IMR-90 (cell line): ENCODE measurements at regions not wholly inside any gene's neighbourhood (a gene's known extent, or its start where the extent isn't known, plus 50 kb on each side); places are given as distances from the start of the nearest gene placed in this dataset.

Experiments
- BHLHE40 ChIP-seq: fragments of 150-350 bp; IDR thresholded peaks from 2 replicates; pipeline ENCODE4 v1.6.1; 2016; ENCODE audit warnings: mild to moderate bottlenecking, low read depth, low read length
- CEBPB ChIP-seq: IDR thresholded peaks from 2 replicates; pipeline ENCODE4 v1.6.1; 2012; ENCODE audit warnings: low read depth, low read length, improper control_type of control experiment
- CTCF ChIP-seq: conservative IDR thresholded peaks from 2 replicates; pipeline ENCODE4 v1.5.1; 2012; ENCODE audit warnings: mild to moderate bottlenecking, low read depth, low read length, improper control_type of control experiment
- ELK1 ChIP-seq: fragments of 150-350 bp; IDR thresholded peaks from 2 replicates; pipeline ENCODE4 v1.6.1; 2016; ENCODE audit warnings: low read depth, mild to moderate bottlenecking, low read length, moderate library complexity, borderline replicate concordance
- MAFK ChIP-seq: IDR thresholded peaks from 2 replicates; pipeline ENCODE4 v1.6.1; 2012; ENCODE audit warnings: low read depth, low read length, improper control_type of control experiment
- MAZ ChIP-seq: IDR thresholded peaks from 2 replicates; pipeline ENCODE4 v1.6.1; 2012; ENCODE audit warnings: low read depth, mild to moderate bottlenecking, low read length, improper control_type of control experiment, moderate library complexity, borderline replicate concordance
- POLR2A ChIP-seq: IDR thresholded peaks from 2 replicates; pipeline ENCODE4 v1.6.1; 2012; ENCODE audit warnings: mild to moderate bottlenecking, low read depth, low read length
- RAD21 ChIP-seq: IDR thresholded peaks from 2 replicates; pipeline ENCODE4 v1.6.1; 2012; ENCODE audit warnings: low read length, improper control_type of control experiment
- RCOR1 ChIP-seq: IDR thresholded peaks from 2 replicates; pipeline ENCODE4 v1.6.1; 2012; ENCODE audit warnings: mild to moderate bottlenecking, low read length, improper control_type of control experiment; ENCODE audit not compliant: insufficient replicate concordance
- RFX5 ChIP-seq: IDR thresholded peaks from 2 replicates; pipeline ENCODE4 v1.8.0; 2012; ENCODE audit warnings: low read depth, mild to moderate bottlenecking, low read length, moderate library complexity
- SMC3 ChIP-seq: fragments of 150-350 bp; IDR thresholded peaks from 2 replicates; pipeline ENCODE4 v1.6.1; 2016; ENCODE audit warnings: low read depth, mild to moderate bottlenecking, antibody characterized with exemption, low read length, moderate library complexity
- USF2 ChIP-seq: fragments of 150-350 bp; IDR thresholded peaks from 2 replicates; pipeline ENCODE4 v1.6.1; 2017; ENCODE audit warnings: mild to moderate bottlenecking, antibody characterized with exemption, low read length, low read depth

DNA sequence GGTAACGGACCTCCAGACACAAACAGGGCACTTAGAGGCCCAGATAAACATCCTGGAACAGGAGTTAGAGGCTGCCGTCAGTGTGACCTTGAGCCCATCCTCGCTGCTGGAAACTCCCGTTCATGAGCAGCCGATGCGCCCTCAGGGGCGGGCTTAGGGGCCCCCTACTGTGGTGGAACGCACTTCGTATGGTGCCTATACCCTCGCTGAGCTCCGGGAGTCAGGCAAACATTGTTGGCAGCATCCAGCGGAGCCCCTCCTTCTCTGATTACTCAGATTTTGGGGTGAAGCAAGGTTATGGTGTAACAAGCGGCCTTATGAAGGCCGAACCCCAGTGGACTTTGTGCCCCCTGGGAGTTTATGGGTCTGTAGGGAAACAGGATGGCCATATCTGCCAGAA lies 205.3 kb upstream of the SYT4 start:
- TF ChIP-seq RCOR1: no peak
- TF ChIP-seq CTCF: no peak
- TF ChIP-seq POLR2A: no peak
- TF ChIP-seq RAD21: no peak
- TF ChIP-seq RFX5: no peak
- TF ChIP-seq MAZ: no peak
- no peak for TF ChIP-seq MAFK
- TF ChIP-seq SMC3: no peak
- no peak for TF ChIP-seq USF2
- TF ChIP-seq BHLHE40: no peak
- TF ChIP-seq ELK1: no peak
- TF ChIP-seq CEBPB: no peak
